Hepatocyte (in vitro differentiated cells): ENCODE measurements at regions not wholly inside any gene's neighbourhood (a gene's known extent, or its start where the extent isn't known, plus 50 kb on each side); places are given as distances from the start of the nearest gene placed in this dataset.

Experiments used
- DNase-seq: peaks from one replicate; pipeline ENCODE4 v3.0.0-alpha.2; 2016; ENCODE audit warnings: low spot score
- H2AFZ ChIP-seq: fragments of 200-600 bp; sonication (generic); 2 replicates; pipeline ENCODE4 v1.6.0; 2016; ENCODE audit warnings: antibody characterized with exemption, mild to moderate bottlenecking
- H3K27ac ChIP-seq: fragments of 200-600 bp; sonication (generic); 2 replicates; pipeline ENCODE4 v1.5.1; 2016; ENCODE audit warnings: mild to moderate bottlenecking
- H3K27me3 ChIP-seq: fragments of 200-600 bp; sonication (generic); 2 replicates; pipeline ENCODE4 v1.6.1; 2016
- H3K36me3 ChIP-seq: fragments of 200-600 bp; sonication (generic); replicated peaks from 2 replicates; pipeline ENCODE4 v1.5.1; 2016; ENCODE audit warnings: low read depth; ENCODE audit not compliant: insufficient read depth
- H3K4me1 ChIP-seq: fragments of 200-600 bp; sonication (generic); 2 replicates; pipeline ENCODE4 v1.5.1; 2016; ENCODE audit warnings: mild to moderate bottlenecking, moderate library complexity; ENCODE audit not compliant: insufficient read depth
- H3K4me2 ChIP-seq: fragments of 200-600 bp; sonication (generic); 2 replicates; pipeline ENCODE4 v1.6.0; 2016
- H3K4me3 ChIP-seq: fragments of 200-600 bp; sonication (generic); 2 replicates; pipeline ENCODE4 v1.5.1; 2016; ENCODE audit warnings: mild to moderate bottlenecking
- H3K79me2 ChIP-seq: fragments of 200-600 bp; sonication (generic); 2 replicates; pipeline ENCODE4 v1.6.0; 2017; ENCODE audit warnings: mild to moderate bottlenecking
- H3K9me2 ChIP-seq: fragments of 200-600 bp; sonication (generic); replicated peaks from 2 replicates; pipeline ENCODE4 v1.6.0; 2017; ENCODE audit warnings: mild to moderate bottlenecking; ENCODE audit not compliant: insufficient read depth
- H3K9me3 ChIP-seq: fragments of 200-600 bp; sonication (generic); 2 replicates; pipeline ENCODE4 v1.5.1; 2016; ENCODE audit warnings: low read depth, mild to moderate bottlenecking
- H4K20me1 ChIP-seq: fragments of 200-600 bp; sonication (generic); 2 replicates; pipeline ENCODE4 v1.6.0; 2016; ENCODE audit warnings: mild to moderate bottlenecking; ENCODE audit not compliant: insufficient read depth, poor library complexity, severe bottlenecking
- CTCF ChIP-seq: fragments of 200-600 bp; sonication (generic); IDR thresholded peaks from 2 replicates; pipeline ENCODE4 v1.5.1; 2016; ENCODE audit warnings: antibody characterized with exemption, mild to moderate bottlenecking; ENCODE audit not compliant: poor library complexity
- EZH2 ChIP-seq: fragments of 200-600 bp; sonication (generic); IDR thresholded peaks from 2 replicates; pipeline ENCODE4 v1.6.1; 2016; ENCODE audit warnings: antibody characterized with exemption, mild to moderate bottlenecking, borderline replicate concordance
- EZH2phosphoT487 ChIP-seq: fragments of 200-600 bp; sonication (generic); IDR thresholded peaks from one replicate; pipeline ENCODE4 v1.6.1; 2018; ENCODE audit warnings: antibody characterized with exemption, mild to moderate bottlenecking, low read depth, moderate library complexity; ENCODE audit not compliant: unreplicated experiment, severe bottlenecking
- WGBS: methylation state at CpG from one replicate; pipeline ENCODE4 v1.1.6; 2016; ENCODE audit warnings: low lambda C conversion rate; ENCODE audit errors: missing lambda C conversion rate; 5-methylcytosine and 5-hydroxymethylcytosine counted together

- no peaks in the 10 kb centered on the region for H4K20me1 ChIP-seq
- no peaks in the 10 kb centered on the region for H3K4me1 ChIP-seq
- H3K4me2 ChIP-seq: no peak overlapping the region
- no peaks in the 10 kb centered on the region for H3K9me3 ChIP-seq
- TF ChIP-seq EZH2 (no peak), EZH2phosphoT487 (no peak), CTCF (no peak)
- no peak overlapping the region for H3K4me3 ChIP-seq
- DNase-seq: no peak
- H2AFZ ChIP-seq: no peak overlapping the region
- H3K79me2 ChIP-seq: no peaks in the 10 kb centered on the region
- no peaks in the 10 kb centered on the region for H3K36me3 ChIP-seq
- H3K27me3 ChIP-seq: no peaks in the 10 kb centered on the region
- H3K9me2 ChIP-seq: no peaks in the 10 kb centered on the region
- WGBS: 81% methylated on average over 3 of the region's 3 CpGs
- H3K27ac ChIP-seq: no peak overlapping the region
These were observed 1018.8 kb upstream of the FANCL start for GRCh38 chr2:59259913-59260312.

DNA sequence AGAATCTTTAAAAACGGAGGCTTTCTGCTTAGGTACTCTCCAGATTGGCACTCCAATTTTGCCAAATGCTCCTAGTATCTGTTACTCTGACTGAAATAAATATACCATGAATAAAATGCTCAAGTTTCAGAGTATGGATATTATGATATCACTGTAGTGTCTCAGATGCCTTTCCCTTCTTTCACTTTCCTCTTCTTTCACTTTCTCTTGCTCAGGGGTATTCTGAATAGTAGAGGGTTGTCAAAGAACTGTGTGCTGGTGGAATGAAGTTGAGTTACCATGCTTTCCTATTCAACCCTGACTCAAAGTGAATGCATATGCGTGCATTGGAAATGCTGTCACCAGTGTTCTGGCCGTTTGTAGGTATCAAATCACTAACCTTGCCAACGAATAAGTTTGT is 1015.2 kb upstream of the FANCL start:
- 89% methylated on average over 4 of the region's 4 CpGs for WGBS
- Histone ChIP-seq H4K20me1 (no peaks in the 10 kb centered on the region), H2AFZ (no peak overlapping the region), H3K4me3 (no peak overlapping the region), H3K9me3 (no peaks in the 10 kb centered on the region), H3K27ac (no peak overlapping the region), H3K9me2 (no peaks in the 10 kb centered on the region), H3K27me3 (no peaks in the 10 kb centered on the region), H3K36me3 (no peaks in the 10 kb centered on the region), H3K79me2 (no peaks in the 10 kb centered on the region), H3K4me1 (no peaks in the 10 kb centered on the region), H3K4me2 (no peak overlapping the region)
- no peak for TF ChIP-seq EZH2
- TF ChIP-seq EZH2phosphoT487: no peak
- TF ChIP-seq CTCF: no peak
- DNase-seq: no peak

- H3K27ac ChIP-seq: no peak overlapping the region
- H3K79me2 ChIP-seq: no peaks in the 10 kb centered on the region
- no peaks in the 10 kb centered on the region for H3K9me3 ChIP-seq
- no peak overlapping the region for H3K4me3 ChIP-seq
- WGBS: 96% methylated on average over 1 of the region's 1 CpG
- no peak overlapping the region for H3K4me2 ChIP-seq
- TF ChIP-seq EZH2phosphoT487 (no peak), EZH2 (no peak), CTCF (no peak)
- no peak for DNase-seq
- no peaks in the 10 kb centered on the region for H3K4me1 ChIP-seq
- H3K36me3 ChIP-seq: no peaks in the 10 kb centered on the region
- H2AFZ ChIP-seq: no peak overlapping the region
- no peaks in the 10 kb centered on the region for H3K27me3 ChIP-seq
- H3K9me2 ChIP-seq: no peaks in the 10 kb centered on the region
- H4K20me1 ChIP-seq: no peaks in the 10 kb centered on the region
These were observed 1013.2 kb upstream of the FANCL start for GRCh38 chr2:59254279-59254678.

DNA sequence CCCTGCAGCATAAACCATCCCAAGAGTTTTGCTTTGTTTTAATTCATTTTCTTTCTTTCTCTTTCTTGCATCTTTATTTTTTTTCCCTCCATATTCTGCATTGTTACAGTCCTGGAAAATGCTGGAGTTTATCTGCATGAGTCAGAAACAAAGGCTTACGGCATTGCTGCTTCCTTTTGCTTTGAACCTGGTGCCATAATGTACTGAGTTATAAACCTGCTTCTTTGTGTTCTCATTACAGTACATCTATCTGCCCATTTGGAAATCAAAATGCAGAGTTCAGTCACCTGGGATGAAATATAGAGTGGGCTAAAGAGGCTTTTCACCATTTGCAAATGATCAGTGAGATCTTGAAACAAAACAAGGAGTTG is 1009.2 kb upstream of the FANCL start:
- H3K4me2 ChIP-seq: no peak overlapping the region
- no peaks in the 10 kb centered on the region for H3K9me3 ChIP-seq
- H3K4me3 ChIP-seq: no peak overlapping the region
- no peaks in the 10 kb centered on the region for H3K4me1 ChIP-seq
- WGBS: 42% methylated on average over 1 of the region's 1 CpG
- H4K20me1 ChIP-seq: no peaks in the 10 kb centered on the region
- H3K36me3 ChIP-seq: no peaks in the 10 kb centered on the region
- no peaks in the 10 kb centered on the region for H3K79me2 ChIP-seq
- no peaks in the 10 kb centered on the region for H3K27me3 ChIP-seq
- H3K9me2 ChIP-seq: no peaks in the 10 kb centered on the region
- H2AFZ ChIP-seq: no peak overlapping the region
- no peak for DNase-seq
- TF ChIP-seq CTCF (no peak), EZH2 (no peak), EZH2phosphoT487 (no peak)
- no peak overlapping the region for H3K27ac ChIP-seq
